Vagina (tissue), 2 donors: ENCODE measurements at regions not wholly inside any gene's neighbourhood (a gene's known extent, or its start where the extent isn't known, plus 50 kb on each side); places are given as distances from the start of the nearest gene placed in this dataset.

Experiments
- DNase-seq, 2 donors: peaks; one replicate each; pipeline ENCODE4 v3.0.0-alpha.2; 2017; ENCODE audit errors: extremely low spot score in 2 of 2
- H3K27ac ChIP-seq: fragments of 200-600 bp; sonication (generic); one replicate; pipeline ENCODE4 v1.5.1; 2019
- H3K27me3 ChIP-seq: fragments of 200-600 bp; sonication (generic); one replicate; pipeline ENCODE4 v1.5.1; 2019
- H3K36me3 ChIP-seq, 2 donors: fragments of 200-600 bp; sonication (generic); one replicate each; pipeline ENCODE4 v1.5.1; 2017 to 2019
- H3K4me1 ChIP-seq: fragments of 200-600 bp; sonication (generic); one replicate; pipeline ENCODE4 v1.5.1; 2019
- H3K4me3 ChIP-seq, 2 donors: fragments of 200-600 bp; sonication (generic); 1 replicate in 1 of 2; 2 replicates in 1 of 2; pipeline ENCODE4 v1.5.1; 2016 to 2019
- H3K9me3 ChIP-seq: fragments of 200-600 bp; sonication (generic); one replicate; pipeline ENCODE4 v1.5.1; 2019
- POLR2A ChIP-seq, 2 donors: fragments of 450-650 bp; IDR thresholded peaks; one replicate each; pipeline ENCODE4 v1.6.1; 2017; ENCODE audit warnings: antibody characterized with exemption in 2 of 2, mild to moderate bottlenecking in 2 of 2, moderate library complexity in 2 of 2
- POLR2AphosphoS5 ChIP-seq, 2 donors: sonication (generic); formaldehyde crosslinking; IDR thresholded peaks; one replicate each; pipeline ENCODE4 v1.9.0; 2017; ENCODE audit warnings: antibody characterized with exemption in 2 of 2, mild to moderate bottlenecking in 2 of 2, low read depth in 1 of 2; ENCODE audit not compliant: insufficient read depth in 1 of 2
- intact Hi-C: fragments of 100-400 bp; cut with DNase I; formaldehyde crosslinking; loops from one replicate; pipeline ENCODE4 v1.15.1; 2023
- TF ChIP-seq, protein P1 (sequence below), 3 experiments: fragments of 450-650 bp in 2 of 3; fragments of 200-600 bp in 1 of 3; sonication (generic) in 1 of 3; IDR thresholded peaks; one replicate each; pipeline ENCODE4 v1.5.1; 2017 to 2019; ENCODE audit warnings: antibody characterized with exemption in 3 of 3, mild to moderate bottlenecking in 2 of 3, moderate library complexity in 2 of 3

DNA sequence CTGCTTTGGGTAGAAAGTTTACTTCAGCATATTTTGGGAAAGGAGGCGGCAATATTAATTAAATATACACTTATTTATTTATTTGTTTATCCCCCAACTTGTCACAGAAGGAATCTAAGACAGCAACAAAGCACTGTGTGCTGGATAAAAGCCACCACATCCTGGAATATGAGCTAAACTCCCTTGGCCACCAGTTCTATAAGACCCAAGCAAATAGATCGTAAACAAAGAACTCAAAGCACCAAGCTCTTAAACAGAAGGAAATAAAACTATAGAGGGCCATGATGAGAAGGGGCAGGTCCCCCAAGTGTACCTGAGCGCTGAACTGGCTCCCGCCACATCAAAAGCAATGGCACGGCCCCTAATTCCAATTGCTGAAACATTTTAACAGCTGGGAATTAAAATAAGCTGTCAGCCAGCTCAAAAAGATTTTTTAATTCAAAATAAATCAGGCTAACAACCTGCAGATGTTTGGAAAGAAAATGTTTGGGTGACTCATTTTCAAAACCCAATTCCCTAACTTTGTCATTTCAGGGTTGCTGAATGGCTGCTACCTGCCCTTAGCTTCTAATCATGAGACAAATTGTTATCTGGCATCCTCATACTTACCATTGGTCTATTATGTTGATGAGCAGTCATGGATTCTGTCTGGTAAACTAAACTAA is 127.1 kb downstream of the SLC30A10 start:
- Histone ChIP-seq H3K27ac (no peak overlapping the region), H3K36me3 (no peaks in the 10 kb centered on the region), H3K4me3 (no peak overlapping the region), H3K27me3 (no peaks in the 10 kb centered on the region), H3K4me1 (peaks cover 7% of the 10 kb centered on the region), H3K9me3 (no peaks in the 10 kb centered on the region)
- DNase-seq: no peak
- intact Hi-C loops: no loop called here
- TF ChIP-seq, protein P1, sequence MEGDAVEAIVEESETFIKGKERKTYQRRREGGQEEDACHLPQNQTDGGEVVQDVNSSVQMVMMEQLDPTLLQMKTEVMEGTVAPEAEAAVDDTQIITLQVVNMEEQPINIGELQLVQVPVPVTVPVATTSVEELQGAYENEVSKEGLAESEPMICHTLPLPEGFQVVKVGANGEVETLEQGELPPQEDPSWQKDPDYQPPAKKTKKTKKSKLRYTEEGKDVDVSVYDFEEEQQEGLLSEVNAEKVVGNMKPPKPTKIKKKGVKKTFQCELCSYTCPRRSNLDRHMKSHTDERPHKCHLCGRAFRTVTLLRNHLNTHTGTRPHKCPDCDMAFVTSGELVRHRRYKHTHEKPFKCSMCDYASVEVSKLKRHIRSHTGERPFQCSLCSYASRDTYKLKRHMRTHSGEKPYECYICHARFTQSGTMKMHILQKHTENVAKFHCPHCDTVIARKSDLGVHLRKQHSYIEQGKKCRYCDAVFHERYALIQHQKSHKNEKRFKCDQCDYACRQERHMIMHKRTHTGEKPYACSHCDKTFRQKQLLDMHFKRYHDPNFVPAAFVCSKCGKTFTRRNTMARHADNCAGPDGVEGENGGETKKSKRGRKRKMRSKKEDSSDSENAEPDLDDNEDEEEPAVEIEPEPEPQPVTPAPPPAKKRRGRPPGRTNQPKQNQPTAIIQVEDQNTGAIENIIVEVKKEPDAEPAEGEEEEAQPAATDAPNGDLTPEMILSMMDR (IDR thresholded peaks at IDR 0.05): no peak
- TF ChIP-seq POLR2A (IDR thresholded peaks at IDR 0.05) (no peak), POLR2AphosphoS5 (IDR thresholded peaks at IDR 0.05; ENCODE audit: insufficient read depth in 1 of 2, low read depth in 1 of 2) (no peak)

GRCh38 chr1:219798283-219799030 is 129.9 kb downstream of the SLC30A10 start:
- Histone ChIP-seq H3K27ac (no peak overlapping the region), H3K4me3 (no peak overlapping the region), H3K27me3 (no peaks in the 10 kb centered on the region), H3K9me3 (no peaks in the 10 kb centered on the region), H3K36me3 (no peaks in the 10 kb centered on the region), H3K4me1 (peaks cover 7% of the 10 kb centered on the region)
- DNase-seq: no peak
- intact Hi-C loops: no loop called here
- TF ChIP-seq, protein P1 (IDR thresholded peaks at IDR 0.05): no peak
- peak in 1 of 2 donors; percentile 27 for TF ChIP-seq POLR2AphosphoS5 (IDR thresholded peaks at IDR 0.05; ENCODE audit: insufficient read depth in 1 of 2, low read depth in 1 of 2)
- TF ChIP-seq POLR2A (IDR thresholded peaks at IDR 0.05): no peak

DNA sequence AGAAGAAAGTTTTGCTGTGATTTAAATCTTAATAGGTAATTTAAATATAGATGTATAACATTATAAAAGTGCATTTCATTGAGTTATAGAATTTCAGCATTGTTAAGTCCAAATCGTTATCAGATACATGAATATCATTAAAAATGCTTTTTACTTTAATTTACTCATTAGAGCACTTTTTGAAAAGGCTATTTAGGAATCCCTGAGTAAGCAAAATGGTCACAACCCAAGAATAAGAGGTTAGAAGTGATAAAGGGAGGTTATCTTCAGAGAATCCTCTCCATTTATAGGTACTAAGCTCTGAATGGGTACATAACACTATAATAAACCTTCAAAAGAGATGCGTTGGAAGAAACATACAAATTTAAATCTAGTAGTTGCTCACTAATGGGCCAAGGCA is 130.7 kb downstream of the SLC30A10 start:
- Histone ChIP-seq H3K4me1 (peaks cover 7% of the 10 kb centered on the region), H3K27me3 (no peaks in the 10 kb centered on the region), H3K36me3 (no peaks in the 10 kb centered on the region), H3K27ac (no peak overlapping the region), H3K4me3 (no peak overlapping the region), H3K9me3 (no peaks in the 10 kb centered on the region)
- intact Hi-C loops: no loop called here
- no peak for DNase-seq
- TF ChIP-seq POLR2AphosphoS5 (IDR thresholded peaks at IDR 0.05; ENCODE audit: insufficient read depth in 1 of 2, low read depth in 1 of 2) (no peak), POLR2A (IDR thresholded peaks at IDR 0.05) (no peak)
- TF ChIP-seq, protein P1 (IDR thresholded peaks at IDR 0.05): no peak

GRCh38 chr1:219797009-219797408 is 131.3 kb downstream of the SLC30A10 start:
- Histone ChIP-seq H3K4me3 (no peak overlapping the region), H3K27me3 (no peaks in the 10 kb centered on the region), H3K4me1 (peaks cover 7% of the 10 kb centered on the region), H3K9me3 (no peaks in the 10 kb centered on the region), H3K36me3 (no peaks in the 10 kb centered on the region), H3K27ac (no peak overlapping the region)
- intact Hi-C loops: no loop called here
- no peak for TF ChIP-seq POLR2AphosphoS5 (IDR thresholded peaks at IDR 0.05; ENCODE audit: insufficient read depth in 1 of 2, low read depth in 1 of 2)
- TF ChIP-seq, protein P1 (IDR thresholded peaks at IDR 0.05): no peak
- TF ChIP-seq POLR2A (IDR thresholded peaks at IDR 0.05): no peak
- no peak for DNase-seq

GRCh38 chr1:219795363-219795917 is 132.9 kb downstream of the SLC30A10 start:
- Histone ChIP-seq H3K27me3 (no peaks in the 10 kb centered on the region), H3K4me3 (no peak overlapping the region), H3K9me3 (no peaks in the 10 kb centered on the region), H3K27ac (no peak overlapping the region), H3K4me1 (no peaks in the 10 kb centered on the region), H3K36me3 (no peaks in the 10 kb centered on the region)
- intact Hi-C loops: no loop called here
- no peak for DNase-seq
- TF ChIP-seq, protein P1 (IDR thresholded peaks at IDR 0.05): no peak
- no peak for TF ChIP-seq POLR2A (IDR thresholded peaks at IDR 0.05)
- TF ChIP-seq POLR2AphosphoS5 (IDR thresholded peaks at IDR 0.05; ENCODE audit: insufficient read depth in 1 of 2, low read depth in 1 of 2): no peak
